SH-SY5Y (cell line): ENCODE measurements at regions not wholly inside any gene's neighbourhood (a gene's known extent, or its start where the extent isn't known, plus 50 kb on each side); places are given as distances from the start of the nearest gene placed in this dataset.

Source experiments
- GATA2 ChIP-seq: IDR thresholded peaks from 2 replicates; pipeline ENCODE4 v1.6.1; 2011; ENCODE audit warnings: mild to moderate bottlenecking, low read depth, low read length
- GATA3 ChIP-seq: IDR thresholded peaks from 2 replicates; pipeline ENCODE4 v1.6.1; 2011; ENCODE audit warnings: low read depth, mild to moderate bottlenecking, low read length, moderate library complexity

DNA sequence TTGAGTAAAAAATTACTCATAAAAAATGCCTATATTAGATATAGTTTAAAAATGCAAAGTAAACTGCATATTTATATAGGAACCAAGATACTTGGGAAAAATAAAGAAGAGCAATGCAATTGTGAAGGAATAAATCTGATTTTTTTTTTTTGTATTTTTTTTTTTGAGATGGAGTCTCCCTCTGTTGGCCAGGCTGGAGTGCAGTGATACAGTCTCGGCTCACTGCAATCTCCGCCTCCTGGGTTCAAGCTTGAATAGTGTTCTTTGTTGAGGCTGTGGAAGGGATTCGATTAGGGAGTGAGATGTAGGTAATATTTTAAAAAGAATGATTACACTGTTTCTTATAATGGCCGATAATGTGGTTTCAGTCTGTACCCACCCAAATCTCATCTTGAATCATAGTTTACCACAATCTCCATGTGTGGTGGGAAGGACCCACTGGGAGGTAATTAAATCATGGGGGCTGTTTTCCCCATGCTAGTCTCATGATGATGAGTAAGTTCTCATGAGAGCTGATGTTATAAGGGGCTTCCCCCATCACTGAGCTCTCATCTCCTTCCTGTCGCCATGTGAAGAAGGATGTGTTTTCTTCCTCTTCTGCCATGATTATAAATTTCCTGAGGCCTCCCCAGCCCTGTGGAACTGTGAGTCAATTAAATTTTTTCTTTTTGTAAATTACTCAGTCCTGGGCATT lies 1765.9 kb downstream of the PLA2G4A start:
- TF ChIP-seq GATA2 (no peak), GATA3 (no peak)

DNA sequence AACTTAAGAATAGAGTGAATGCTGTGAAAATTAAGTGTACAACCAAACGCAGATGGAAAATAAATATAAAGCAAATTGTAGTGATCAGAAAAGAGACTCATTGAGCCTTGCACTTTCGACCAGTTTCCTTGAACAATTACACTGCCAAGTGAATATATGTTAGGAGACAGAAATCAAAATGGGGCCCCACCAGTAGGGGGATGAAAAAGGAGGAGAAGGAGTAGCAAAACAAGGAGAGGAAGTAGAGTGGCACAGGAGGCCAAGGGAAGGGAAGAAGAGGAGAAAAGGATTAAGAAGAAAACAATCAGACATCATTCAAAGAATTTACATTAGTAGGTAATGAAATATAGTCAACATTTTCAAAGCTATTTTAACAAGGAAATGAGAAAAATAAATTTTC lies 1770.6 kb downstream of the PLA2G4A start:
- TF ChIP-seq GATA2 (no peak), GATA3 (no peak)

GRCh38 chr1:188611432-188611831 lies 1782.7 kb downstream of the PLA2G4A start:
- no peak for TF ChIP-seq GATA2
- TF ChIP-seq GATA3 = no peak

GRCh38 chr1:188615321-188615720 lies 1786.6 kb downstream of the PLA2G4A start:
- TF ChIP-seq GATA3 (no peak), GATA2 (no peak)

DNA sequence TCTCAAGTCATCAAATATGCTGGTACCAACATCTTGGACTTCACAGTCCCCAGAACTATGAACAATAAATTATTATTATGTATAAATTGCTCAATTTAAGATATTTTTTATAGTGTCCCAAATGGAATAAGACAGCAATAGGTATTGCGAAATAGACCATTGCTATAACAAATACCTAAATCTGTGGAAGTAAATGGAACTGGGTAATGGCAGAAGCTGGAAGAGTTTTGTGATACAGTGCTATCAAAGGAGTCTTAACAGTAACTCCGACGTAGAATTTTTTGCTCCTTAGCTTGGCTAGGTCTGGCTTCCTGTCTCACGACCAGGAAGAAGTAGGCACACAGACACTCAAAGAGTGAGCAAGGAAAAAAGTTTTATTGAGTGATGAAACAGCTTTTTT lies 1791.5 kb downstream of the PLA2G4A start:
- TF ChIP-seq GATA2 (no peak), GATA3 (no peak)

GRCh38 chr1:188641566-188642211 lies 1812.9 kb downstream of the PLA2G4A start:
- TF ChIP-seq GATA3 (no peak), GATA2 (no peak)

- TF ChIP-seq GATA3 = no peak
- no peak for TF ChIP-seq GATA2
Observed at GRCh38 chr1:188642704-188643103, 1814.0 kb downstream of the PLA2G4A start.

DNA sequence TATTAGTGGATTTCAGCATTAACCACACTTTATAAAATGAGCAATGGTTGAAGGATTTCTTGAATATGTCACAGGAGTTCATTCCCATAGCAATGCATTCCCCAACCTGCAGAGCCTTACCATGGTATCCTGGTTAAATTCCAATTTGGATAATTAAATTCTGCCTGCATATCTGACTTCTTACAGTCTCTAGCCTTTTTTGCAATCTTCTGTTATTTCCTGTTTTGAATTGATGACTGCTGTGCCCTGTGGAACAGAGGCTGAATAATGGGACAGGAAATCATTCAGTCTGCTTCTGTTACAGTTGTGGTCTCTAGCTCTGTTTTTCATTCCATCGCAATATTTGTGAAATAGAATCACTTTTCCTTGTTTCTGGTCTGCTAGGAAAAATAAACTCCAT lies 1823.9 kb downstream of the PLA2G4A start:
- no peak for TF ChIP-seq GATA3
- no peak; the same call in 1 of the 2 replicates for TF ChIP-seq GATA2

GRCh38 chr1:188660572-188660971 lies 1817.1 kb downstream of the BRINP3 start:
- no peak for TF ChIP-seq GATA3
- no peak for TF ChIP-seq GATA2

DNA sequence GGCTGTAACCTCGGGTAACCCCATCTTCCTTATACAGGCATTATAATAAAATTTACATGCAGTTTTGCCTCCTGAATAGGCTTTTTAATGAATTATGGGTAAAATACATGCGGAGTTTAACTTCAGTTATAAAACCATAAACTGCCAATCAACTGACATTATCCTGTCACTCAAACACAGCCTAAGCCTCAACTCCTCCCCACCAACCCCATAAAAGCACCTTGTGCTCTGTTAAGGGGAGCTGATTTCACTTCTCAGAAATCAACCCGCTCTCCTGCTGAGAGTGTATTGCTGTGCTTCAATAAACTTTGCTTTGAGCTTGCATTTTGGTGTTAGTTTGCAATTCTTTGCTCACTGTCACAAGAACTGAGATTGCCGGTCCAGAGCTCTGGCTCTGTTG lies 1812.2 kb downstream of the BRINP3 start:
- TF ChIP-seq GATA3 = no peak
- TF ChIP-seq GATA2 = no peak

- TF ChIP-seq GATA3 (no peak), GATA2 (no peak)
Observed at GRCh38 chr1:188668083-188668482, 1809.6 kb downstream of the BRINP3 start.

- TF ChIP-seq GATA3 = no peak
- TF ChIP-seq GATA2 = no peak
Observed at GRCh38 chr1:188669728-188670382, 1807.8 kb downstream of the BRINP3 start.

DNA sequence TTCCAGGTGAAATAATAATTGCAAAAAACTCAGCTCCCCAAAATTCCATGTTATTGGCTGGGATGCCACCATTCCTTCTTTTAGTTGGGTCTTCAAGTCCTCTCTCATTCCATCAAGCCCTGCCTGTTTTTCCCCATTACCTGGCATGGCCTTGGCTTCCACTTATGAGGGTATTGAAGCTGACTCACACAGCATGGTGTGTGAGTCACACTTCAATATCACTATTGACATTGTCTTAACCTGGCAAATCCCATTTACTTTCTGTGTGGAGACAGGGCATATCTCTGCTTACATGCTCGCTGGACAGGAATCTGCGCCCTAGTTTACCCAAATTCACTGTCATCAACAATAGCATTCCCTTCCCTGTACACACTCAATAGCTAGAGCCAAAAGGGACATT lies 1806.8 kb downstream of the BRINP3 start:
- TF ChIP-seq GATA2 (no peak), GATA3 (no peak)

- TF ChIP-seq GATA3 = no peak
- TF ChIP-seq GATA2 = no peak
Observed at GRCh38 chr1:188672153-188672552, 1805.5 kb downstream of the BRINP3 start.

GRCh38 chr1:188689542-188689941 lies 1788.1 kb downstream of the BRINP3 start:
- TF ChIP-seq GATA3 = no peak
